GM19023 (cell line): ENCODE measurements at regions not wholly inside any gene's neighbourhood (a gene's known extent, or its start where the extent isn't known, plus 50 kb on each side); places are given as distances from the start of the nearest gene placed in this dataset.
"Not testable (repeated sequence)": the region's sequence is repeated elsewhere in the genome, so short reads cannot be mapped to it uniquely, and the experiment has no call there.

Experiments
- ATAC-seq: cut with Tn5 transposase; IDR thresholded peaks from one replicate; pipeline ENCODE4 v1.9.1; 2021; ENCODE audit warnings: mild to moderate bottlenecking, moderate library complexity; ENCODE audit not compliant: unreplicated experiment

DNA sequence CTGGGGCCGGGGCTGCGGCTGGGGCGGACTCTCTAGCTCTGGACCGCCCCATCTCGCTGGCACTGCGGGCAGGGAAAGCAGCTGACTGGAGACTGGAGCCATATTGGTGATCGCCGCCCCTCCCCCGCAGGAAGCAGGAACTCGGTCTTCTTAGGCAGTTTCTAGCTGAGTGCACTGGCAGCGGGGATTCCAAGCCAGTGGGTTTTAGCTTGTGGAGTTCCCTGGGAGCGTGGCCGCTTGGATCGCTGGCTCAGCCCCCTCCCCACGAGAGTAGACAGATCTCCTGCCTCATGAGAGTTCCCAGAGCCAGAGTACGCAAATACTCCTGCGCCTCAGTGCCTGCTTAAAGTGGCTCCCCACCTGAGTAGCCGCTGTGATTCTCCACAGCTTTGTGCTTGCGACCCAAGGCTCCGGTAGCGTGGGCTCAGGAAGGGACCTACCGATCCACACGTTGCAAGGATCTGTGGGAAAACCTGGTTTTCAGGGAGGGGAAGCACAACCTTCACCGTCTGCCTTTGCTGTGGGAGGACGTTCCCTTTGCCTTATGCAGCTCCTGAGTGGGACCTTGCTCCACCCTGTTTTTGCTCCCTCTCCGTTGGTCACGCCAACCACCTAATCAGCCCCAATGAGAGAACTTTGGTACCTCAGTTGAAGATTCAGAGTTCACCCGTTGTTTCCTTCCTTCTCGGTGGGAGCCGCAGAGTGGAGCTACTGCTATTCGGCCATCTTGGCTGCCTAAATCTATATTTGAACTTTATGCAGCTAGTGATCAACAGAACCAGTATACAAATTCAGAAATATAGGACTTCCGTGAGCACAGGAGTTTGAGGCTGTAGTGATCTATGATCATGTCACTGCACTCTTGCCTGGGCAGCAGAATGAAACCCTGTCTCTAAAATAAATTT is 803.9 kb upstream of the PCDH10 start:
- ATAC-seq, result no peak

DNA sequence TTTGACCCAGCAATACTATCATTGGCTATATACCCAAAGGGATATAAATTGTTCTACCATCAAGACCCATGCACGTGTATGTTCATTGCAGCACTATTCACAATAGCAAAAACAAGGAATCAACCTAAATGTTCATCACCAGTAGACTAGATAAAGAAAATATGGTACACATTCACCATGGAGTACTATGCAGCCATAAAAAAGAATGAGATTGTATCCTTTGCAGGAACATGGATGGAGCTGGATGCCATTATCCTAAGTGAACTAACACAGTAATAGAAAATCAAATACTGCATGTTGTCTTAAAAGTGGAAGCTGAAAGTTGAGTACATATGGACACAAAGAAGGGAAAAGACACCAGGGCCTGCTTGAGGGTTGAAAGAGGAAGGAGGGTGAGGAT is 803.1 kb upstream of the PCDH10 start:
- ATAC-seq, result no peak

DNA sequence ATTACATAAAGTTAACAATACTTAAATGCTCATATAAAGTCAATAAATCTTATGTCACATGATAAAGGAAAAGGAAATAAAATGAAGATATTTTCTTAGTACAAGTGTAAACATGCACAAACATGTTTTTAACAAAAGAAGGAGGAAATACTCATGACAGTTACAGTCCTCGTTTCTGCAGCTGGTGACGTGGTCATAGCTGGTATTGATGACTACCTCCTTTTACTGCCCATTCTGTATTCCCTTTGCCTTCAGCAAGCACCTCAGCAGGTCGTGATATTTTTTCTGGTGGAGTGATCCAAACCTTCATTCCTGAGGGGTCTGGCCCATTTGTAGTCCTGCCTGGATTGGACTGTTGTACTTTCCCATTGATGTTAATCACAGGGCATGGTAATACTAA is 797.5 kb upstream of the PCDH10 start:
- ATAC-seq, result not testable (repeated sequence)

DNA sequence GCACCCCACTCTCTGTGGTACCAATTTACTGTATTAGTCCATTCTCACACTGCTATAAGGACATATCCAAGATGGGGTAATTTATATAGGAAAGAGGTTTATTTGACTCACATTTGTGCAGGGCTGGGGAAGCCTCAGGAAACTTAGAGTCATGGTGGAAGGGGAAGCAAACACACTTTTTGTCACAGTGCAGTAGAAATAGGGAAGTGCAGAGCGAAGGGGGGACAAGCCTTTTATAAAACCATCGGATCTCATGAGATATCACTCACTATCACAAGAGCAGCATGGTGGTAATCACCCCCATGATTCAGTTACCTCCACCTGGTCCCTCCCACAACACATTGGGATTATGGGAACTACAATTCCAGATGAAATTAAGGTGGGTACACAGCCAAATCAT is 766.9 kb upstream of the PCDH10 start:
- ATAC-seq, result no peak

DNA sequence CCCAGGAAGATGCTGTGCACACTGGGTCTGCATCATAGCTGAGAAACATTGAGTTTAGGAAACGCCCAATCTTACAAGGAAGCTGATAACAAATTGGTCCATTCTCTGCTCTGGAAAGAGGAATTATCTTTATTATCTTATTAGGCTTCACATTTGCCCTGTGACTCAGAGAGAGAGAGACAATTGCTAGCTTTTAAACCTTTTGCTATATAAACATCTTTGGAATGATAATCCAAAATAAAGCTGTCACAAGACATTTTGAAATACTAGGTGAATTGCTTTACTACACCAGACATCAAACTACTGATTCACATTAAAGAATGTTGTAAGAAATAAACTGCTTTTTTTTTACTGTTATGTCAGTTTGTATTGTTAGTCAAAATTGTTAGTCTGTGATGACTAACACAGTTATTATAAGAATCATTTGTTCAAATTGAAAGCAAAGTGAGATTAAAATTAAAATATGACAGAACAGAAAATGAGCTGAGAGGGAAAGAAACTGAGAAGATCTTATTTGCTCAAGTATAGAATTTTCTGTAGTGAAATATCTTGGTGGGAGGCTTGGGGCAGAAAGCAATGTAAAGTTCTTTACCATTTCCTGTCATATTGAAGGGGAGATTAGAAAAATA is 765.4 kb upstream of the PCDH10 start:
- no peak for ATAC-seq

DNA sequence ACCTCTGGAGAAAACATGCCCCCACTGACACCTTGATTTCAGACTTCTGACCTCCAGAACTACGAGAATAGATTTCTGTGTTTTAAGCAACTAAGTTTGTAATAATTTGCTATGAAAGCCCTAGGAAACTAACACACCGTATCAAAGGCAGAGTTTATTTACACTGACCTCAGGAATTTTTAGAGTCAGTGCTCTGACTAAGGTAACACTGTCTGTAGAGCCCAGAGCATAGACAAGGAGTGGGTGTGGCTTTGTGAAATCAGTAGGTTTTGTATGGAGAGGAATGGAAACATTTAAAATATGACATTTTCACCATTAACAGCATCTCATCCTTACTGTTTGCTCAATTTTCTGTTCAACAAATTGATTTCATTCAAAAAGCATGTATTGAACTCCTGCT is 764.4 kb upstream of the PCDH10 start:
- no peak for ATAC-seq

DNA sequence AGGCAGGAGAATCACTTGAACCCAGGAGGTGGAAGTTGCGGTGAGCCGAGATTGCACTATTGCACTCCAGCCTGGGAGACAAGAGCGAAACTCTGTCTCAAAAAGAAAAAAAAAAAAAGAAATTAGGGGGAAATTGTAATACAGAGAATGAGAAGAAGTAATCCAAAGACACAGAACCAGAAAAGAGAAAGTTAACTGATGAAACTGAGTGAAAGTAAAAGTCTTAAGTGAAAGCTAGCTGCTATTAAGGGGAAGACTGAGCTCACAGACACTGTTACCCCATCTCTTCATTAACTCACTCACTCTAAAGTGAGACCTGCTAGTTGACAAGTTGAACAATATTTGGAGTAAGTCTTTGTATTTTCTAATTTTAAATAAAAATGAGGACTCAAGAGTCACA is 763.0 kb upstream of the PCDH10 start:
- no peak for ATAC-seq

DNA sequence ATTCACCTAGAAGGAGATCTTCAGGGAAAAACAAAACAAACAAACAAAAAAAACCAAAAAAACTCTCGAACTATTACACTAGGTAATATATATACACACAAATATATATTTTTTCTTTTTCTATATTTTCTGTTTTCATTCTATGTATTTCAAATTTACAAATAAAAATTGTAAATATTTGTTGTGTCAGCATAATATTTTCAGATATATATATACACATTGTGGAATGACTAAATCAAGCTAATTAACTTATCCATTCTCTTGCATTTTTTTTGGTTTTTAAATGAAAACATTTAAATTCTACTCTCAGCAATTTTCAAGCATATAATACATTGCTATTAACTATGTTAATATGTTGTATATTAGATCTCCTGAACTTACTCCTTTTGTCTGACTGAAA is 762.0 kb upstream of the PCDH10 start:
- no peak for ATAC-seq

DNA sequence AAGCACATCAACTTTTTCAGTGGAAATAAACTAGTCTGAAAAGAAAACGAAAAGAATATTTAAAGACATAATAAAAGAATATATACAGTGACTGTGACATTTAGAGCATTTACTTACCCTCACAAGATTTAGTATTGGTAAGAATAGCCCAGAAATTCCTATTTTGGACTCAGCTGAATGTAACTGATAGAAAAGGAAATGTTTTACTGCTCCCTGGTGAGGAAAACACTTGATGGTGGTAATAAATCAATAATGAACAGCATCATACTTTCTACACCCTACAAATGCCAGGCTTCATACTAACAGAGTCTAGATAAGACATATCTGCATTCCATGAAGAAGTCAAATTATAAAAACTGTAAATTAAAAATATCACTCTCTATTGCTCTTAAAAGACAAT is 753.5 kb upstream of the PCDH10 start:
- ATAC-seq, result no peak

DNA sequence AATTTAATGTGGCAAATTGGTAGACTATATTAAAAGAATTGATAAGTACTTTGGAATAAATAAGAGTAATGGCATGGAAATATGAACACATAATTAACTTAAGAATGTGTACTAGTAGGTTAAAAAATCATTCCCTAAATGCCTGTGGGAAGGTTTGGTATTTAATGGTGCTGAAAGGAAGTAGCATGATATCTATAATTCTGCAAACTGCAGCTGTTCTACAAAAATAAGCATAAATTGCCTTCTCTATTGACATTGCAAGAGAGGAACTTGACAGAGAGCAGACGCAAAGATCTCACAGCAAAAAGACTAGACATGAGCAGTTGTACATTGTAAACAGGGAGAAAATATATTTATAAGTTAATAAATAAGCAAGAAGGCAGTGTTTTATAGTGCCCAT is 752.5 kb upstream of the PCDH10 start:
- ATAC-seq, result no peak

DNA sequence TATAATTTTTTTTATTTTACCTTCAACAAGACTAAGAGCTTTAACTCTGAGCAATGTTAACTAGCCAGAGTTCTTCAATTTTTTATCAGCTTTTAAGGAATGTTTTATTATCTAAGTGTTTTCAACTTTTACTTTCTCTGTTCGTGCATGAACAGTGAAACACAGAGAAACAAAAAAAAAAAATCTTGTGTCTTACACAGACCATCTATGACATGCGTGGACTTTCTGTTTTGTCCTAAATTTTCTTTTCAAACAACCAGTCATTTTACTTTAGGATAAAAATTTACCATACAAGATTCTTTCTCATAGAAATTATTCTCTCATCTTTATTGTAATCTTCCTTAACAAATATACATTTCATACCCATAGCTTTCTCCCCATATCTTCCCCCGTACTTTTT is 731.9 kb upstream of the PCDH10 start:
- ATAC-seq, result no peak

DNA sequence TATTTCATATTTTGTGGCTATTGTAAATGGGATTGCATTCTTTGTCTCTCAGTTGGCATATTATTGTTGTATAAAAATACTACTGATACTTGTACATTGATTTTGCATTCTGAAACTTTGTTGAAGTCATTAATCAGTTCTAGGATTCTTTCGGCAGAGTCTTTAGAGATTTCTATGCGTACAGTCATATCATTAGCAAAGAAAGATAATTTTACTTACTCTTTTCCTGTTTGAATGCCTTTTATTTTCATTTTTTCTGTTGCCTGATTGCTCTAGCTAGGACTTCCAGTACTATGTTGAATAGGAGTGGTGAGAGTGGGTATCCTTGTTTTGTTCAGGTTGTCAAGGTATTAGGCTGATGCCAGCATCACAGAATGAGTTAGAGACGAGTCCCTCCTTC is 722.0 kb upstream of the PCDH10 start:
- ATAC-seq, result no peak

DNA sequence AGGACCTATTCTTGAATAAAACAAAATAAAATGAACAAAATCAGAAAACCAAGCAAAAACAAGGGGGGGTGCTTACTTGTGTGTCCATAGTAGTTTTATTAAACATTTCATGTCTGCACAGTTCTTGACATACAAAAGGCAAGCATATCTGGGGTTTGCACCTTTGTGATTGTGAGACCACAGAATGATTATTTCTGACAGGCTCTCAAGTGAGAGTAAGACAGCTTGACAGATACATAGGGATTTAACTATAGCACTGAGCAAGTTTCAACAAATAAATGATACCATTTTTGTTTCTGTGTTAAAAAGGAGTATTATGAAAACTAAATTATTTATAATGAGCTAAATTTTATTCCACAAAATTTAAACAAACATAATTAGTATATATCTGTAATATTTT is 712.0 kb upstream of the PCDH10 start:
- ATAC-seq, result no peak

DNA sequence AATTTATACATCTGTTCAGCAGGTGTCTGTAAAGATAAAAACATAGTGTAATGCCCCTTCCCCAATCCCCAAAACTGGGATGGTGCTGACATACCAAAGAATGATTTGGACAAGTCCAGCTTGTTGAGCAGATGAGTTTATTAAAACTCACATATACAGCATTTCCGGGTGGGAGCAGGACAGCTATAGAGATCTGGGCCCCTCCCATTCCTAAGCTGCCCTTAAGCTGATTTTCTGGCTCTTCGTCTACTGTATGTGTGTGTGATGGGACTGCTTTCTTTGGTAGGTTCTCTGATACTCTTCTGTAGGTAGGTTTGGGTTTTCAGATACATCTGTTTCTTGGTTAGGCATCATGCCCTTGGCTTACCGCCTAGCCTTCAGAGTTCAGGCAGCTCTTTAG is 703.7 kb upstream of the PCDH10 start:
- ATAC-seq, result no peak

DNA sequence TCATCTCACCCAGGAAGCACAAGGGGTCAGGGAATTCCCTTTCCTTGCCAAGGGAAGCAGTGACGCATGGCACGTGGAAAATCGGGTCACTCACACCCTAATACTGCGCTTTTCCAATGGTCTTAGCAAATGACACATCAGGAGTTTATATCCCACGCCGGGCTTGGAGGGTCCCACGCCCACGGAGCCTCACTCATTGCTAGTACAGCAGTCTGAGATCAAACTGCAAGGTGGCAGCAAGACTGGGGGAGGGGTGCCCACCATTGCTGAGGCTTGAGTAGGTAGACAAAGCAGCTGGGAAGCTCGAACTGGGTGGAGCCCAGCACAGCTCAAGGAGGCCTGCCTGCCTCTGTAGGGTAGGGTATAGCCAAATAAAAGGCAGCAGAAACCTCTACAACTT is 691.1 kb upstream of the PCDH10 start:
- ATAC-seq, result not testable (repeated sequence)

DNA sequence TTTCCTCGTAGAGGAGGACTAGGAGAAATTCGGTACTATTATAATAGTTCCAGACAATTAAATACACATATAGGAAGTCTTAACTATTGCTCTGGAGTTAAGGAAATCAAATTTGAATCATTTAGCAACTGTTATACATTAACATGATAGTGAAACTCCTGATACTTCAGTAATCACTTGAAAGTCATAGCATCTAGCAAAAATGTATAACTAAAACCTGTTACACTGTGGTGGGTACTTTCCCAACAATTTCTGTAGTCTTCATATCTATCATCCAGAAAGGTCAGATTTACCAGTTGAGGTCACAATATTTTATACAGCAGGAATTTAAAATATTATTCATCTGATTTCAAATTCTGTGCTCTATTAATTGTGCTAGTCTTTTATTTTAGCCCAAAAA is 669.6 kb upstream of the PCDH10 start:
- no peak for ATAC-seq

DNA sequence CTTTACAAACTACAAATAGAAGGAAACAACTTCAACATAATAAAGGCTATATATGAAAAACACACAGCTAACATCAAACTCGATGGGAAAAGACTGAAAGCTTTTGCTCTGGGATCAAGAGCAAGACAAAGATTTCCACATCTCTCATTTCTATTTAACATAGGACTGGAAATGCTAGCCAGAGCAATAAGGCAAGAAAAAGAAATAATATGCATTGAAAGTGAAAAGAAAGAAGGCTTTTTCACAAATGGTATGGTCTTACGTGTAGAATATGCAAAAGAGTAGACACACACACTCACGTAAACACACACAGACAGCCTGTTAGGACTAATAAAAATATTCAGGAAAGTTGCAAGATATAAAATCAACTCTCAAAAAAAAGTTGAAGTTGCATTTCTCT is 660.5 kb upstream of the PCDH10 start:
- no peak for ATAC-seq

DNA sequence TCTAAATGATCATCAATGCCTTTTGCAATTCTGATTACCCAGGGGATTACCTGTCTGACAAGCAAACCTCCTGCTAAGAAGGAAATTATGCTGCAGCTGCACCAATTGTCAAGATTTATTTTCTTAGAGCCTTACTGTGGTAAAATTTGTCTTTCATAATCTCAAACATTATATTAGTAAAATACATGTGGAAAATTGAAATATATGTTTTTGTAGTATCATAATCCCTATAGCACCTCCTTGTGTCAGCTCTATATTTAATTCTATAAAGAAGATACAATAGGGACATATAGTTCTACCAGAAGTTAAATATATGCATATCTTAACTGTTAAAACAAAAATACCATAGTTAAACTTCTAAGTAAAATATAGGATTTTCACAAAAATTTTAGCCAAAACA is 655.6 kb upstream of the PCDH10 start:
- no peak for ATAC-seq

DNA sequence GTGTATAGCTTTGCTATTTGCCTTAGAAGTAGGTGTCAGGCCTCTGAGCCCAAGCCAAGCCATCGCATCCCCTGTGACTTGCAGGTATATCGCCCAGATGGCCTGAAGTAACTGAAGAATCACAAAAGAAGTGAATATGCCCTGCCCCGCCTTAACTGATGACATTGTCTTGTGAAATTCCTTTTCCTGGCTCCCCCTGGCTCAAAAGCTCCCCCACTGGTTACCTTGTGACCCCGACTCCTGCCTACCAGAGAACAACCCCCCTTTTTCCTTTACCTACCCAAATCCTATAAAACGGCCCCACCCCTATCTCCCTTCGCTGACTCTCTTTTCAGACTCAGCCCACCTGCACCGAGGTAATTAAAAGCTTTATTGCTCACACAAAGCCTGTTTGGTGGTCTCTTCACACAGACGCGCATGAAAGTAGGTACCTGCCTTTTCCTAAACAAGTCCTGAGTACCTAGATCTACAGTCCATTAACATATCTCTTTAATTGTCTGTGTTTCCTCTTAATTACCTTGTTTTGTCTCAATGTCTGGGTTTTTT is 653.8 kb upstream of the PCDH10 start:
- ATAC-seq, result not testable (repeated sequence)

DNA sequence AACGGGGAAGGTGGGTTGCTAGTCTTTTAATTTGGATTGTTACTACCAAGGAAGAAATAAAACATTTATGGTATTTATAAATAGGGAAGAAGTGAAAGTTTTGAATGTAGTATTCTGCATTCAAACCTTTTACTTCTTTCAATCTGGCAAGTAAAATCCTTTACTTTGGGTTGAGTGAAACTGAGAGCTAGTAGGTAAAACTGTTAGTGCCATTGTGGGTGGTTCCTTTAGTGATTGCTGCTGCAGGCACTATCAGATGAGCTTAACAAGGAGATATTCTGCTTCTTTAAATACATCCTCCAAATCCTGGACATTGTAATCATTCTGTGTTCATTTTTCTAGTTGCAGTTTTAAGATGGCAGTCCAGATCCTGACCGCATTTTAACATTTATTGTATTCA is 650.9 kb upstream of the PCDH10 start:
- no peak for ATAC-seq

DNA sequence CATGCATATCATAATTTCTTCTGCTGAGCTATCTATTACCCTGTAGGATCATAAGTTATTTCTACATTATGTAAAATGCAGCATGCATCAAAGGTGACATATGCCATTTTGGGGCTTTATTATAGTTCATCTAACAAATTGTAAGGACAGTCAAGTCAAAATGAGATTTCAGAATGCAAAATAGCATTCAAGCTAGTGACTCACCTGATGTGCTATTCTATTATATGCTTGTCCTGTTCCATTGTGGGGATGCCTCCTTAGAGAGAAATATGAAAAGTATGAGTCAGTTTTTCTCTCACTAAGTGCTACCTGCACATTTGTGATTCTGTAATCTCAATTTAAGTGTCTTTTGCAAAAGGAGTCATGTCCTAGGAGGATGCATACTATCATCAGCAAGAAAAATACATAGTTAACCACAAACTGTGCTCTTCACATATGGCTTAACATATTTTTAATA is 647.0 kb upstream of the PCDH10 start:
- no peak for ATAC-seq

DNA sequence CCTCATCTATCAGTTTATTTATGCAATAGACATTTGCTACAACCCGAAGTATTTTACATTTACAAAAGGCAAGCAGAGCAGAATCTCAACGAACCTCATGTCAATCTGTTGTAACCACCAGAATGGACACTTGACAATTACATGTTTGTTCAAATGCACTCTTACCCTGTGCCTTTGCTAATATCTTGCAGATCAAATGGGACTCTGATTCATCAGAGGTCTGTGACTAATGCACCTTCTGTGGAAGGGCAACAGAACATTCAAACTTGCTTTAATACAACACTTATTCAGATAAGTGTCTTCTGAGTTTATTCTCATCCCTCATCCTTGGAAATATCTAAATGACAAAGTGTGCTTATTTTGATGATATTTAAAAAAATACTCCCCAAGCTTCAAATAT is 644.7 kb upstream of the PCDH10 start:
- no peak for ATAC-seq
